CD4-positive, CD25-positive, alpha-beta regulatory T cell (primary cell): ENCODE measurements at regions not wholly inside any gene's neighbourhood (a gene's known extent, or its start where the extent isn't known, plus 50 kb on each side); places are given as distances from the start of the nearest gene placed in this dataset.
A peak's percentile ranks its signal among the peaks of the same experiment; 100 is the strongest.

Experiments used
- ATAC-seq, 2 donors: fragments of 150-1000 bp; cut with Tn5 transposase; one replicate each; pipeline ENCODE4 v1.10.0; 2021; ENCODE audit warnings: low read depth in 2 of 2, moderate number of reproducible peaks in 2 of 2, moderate library complexity in 1 of 2
- DNase-seq, 3 donors: peaks; one replicate each; pipeline versions ENCODE4 v3.0.0 to v3.0.0-alpha.2; 2012 to 2022; ENCODE audit warnings: mixed read lengths in 1 of 3
- H3K27ac ChIP-seq: one replicate; pipeline ENCODE4 v1.7.0; 2013; ENCODE audit warnings: mild to moderate bottlenecking, low read length; ENCODE audit not compliant: insufficient read depth, poor library complexity, severe bottlenecking
- H3K27me3 ChIP-seq: one replicate; pipeline ENCODE4 v1.7.0; 2013; ENCODE audit warnings: low read length; ENCODE audit not compliant: control insufficient read depth, insufficient read depth
- H3K36me3 ChIP-seq: one replicate; pipeline ENCODE4 v1.7.0; 2013; ENCODE audit warnings: mild to moderate bottlenecking, low read length, moderate library complexity; ENCODE audit not compliant: control insufficient read depth, insufficient read depth
- H3K4me1 ChIP-seq: 2 replicates; pipeline ENCODE4 v1.7.0; 2013; ENCODE audit warnings: mild to moderate bottlenecking, low read length; ENCODE audit not compliant: insufficient read depth, control insufficient read depth, poor library complexity, severe bottlenecking
- H3K4me3 ChIP-seq: one replicate; pipeline ENCODE4 v1.7.0; 2013; ENCODE audit warnings: low read depth, mild to moderate bottlenecking, low read length, moderate library complexity
- H3K9me3 ChIP-seq, 2 experiments: 1 replicate in 1 of 2; 2 replicates in 1 of 2; pipeline ENCODE4 v1.7.0; 2013; ENCODE audit warnings: low read length in 2 of 2, mild to moderate bottlenecking in 1 of 2, moderate library complexity in 1 of 2; ENCODE audit not compliant: control insufficient read depth in 2 of 2
- H3K27ac Mint-ChIP-seq, 3 donors: one replicate each; pipeline ENCODE4 v1.8.0; 2020 to 2022; ENCODE audit warnings: mild to moderate bottlenecking in 3 of 3, mixed read lengths in 3 of 3, moderate library complexity in 2 of 3
- H3K27me3 Mint-ChIP-seq: one replicate; pipeline ENCODE4 v1.8.0; 2022; ENCODE audit warnings: mild to moderate bottlenecking, mixed read lengths
- H3K36me3 Mint-ChIP-seq: one replicate; pipeline ENCODE4 v1.8.0; 2020; ENCODE audit warnings: mixed read lengths
- H3K4me1 Mint-ChIP-seq, 4 donors: one replicate each; pipeline ENCODE4 v1.8.0; 2020 to 2022; ENCODE audit warnings: mixed read lengths in 4 of 4, mild to moderate bottlenecking in 1 of 4
- H3K4me3 Mint-ChIP-seq, 4 donors: one replicate each; pipeline ENCODE4 v1.8.0; 2020 to 2022; ENCODE audit warnings: mild to moderate bottlenecking in 4 of 4, mixed read lengths in 4 of 4, moderate library complexity in 3 of 4
- H3K9me3 Mint-ChIP-seq, 7 donors: one replicate each; pipeline ENCODE4 v1.8.0; 2020 to 2022; ENCODE audit warnings: mixed read lengths in 7 of 7, mild to moderate bottlenecking in 3 of 7, moderate library complexity in 2 of 7

- Histone ChIP-seq H3K36me3 (no peaks in the 10 kb centered on the region), H3K27me3 (no peaks in the 10 kb centered on the region), H3K9me3 (no peaks in the 10 kb centered on the region), H3K4me3 (no peak overlapping the region), H3K27ac (no peak overlapping the region), H3K4me1 (no peaks in the 10 kb centered on the region)
- H3K4me3 Mint-ChIP-seq, result no peak overlapping the region
- no peaks in the 10 kb centered on the region for H3K27me3 Mint-ChIP-seq
- no peak for DNase-seq
- peaks cover 0 to 3% (median 0%) of the 10 kb centered on the region in 7 donors for H3K9me3 Mint-ChIP-seq
- no peak overlapping the region for H3K27ac Mint-ChIP-seq
- no peak for ATAC-seq
- no peaks in the 10 kb centered on the region for H3K36me3 Mint-ChIP-seq
- H3K4me1 Mint-ChIP-seq, result no peaks in the 10 kb centered on the region
Measured at GRCh38 chr22:27201741-27202140, 544.4 kb downstream of the MIAT start.

GRCh38 chr22:27203276-27203660 lies 545.9 kb downstream of the MIAT start:
- Mint-ChIP-seq H3K27me3 (no peaks in the 10 kb centered on the region), H3K4me1 (no peaks in the 10 kb centered on the region), H3K36me3 (no peaks in the 10 kb centered on the region), H3K4me3 (no peak overlapping the region), H3K9me3 (peaks cover 0 to 7% (median 0%) of the 10 kb centered on the region in 7 donors), H3K27ac (no peak overlapping the region)
- H3K4me3 ChIP-seq, result no peak overlapping the region
- DNase-seq (no peak), ATAC-seq (no peak)
- no peaks in the 10 kb centered on the region for H3K4me1 ChIP-seq
- H3K27ac ChIP-seq, result no peak overlapping the region
- no peaks in the 10 kb centered on the region for H3K27me3 ChIP-seq
- no peaks in the 10 kb centered on the region for H3K36me3 ChIP-seq
- no peaks in the 10 kb centered on the region for H3K9me3 ChIP-seq

GRCh38 chr22:27204280-27204679 lies 546.9 kb downstream of the MIAT start:
- Mint-ChIP-seq H3K27ac (peak overlapping the region in 1 of 3 donors; percentile 11), H3K4me1 (no peaks in the 10 kb centered on the region), H3K4me3 (no peak overlapping the region), H3K9me3 (peaks cover 0 to 7% (median 0%) of the 10 kb centered on the region in 7 donors), H3K36me3 (no peaks in the 10 kb centered on the region), H3K27me3 (no peaks in the 10 kb centered on the region)
- H3K9me3 ChIP-seq, result no peaks in the 10 kb centered on the region
- H3K36me3 ChIP-seq, result no peaks in the 10 kb centered on the region
- DNase-seq, result no peak
- ATAC-seq, result no peak
- H3K4me1 ChIP-seq, result no peaks in the 10 kb centered on the region
- no peaks in the 10 kb centered on the region for H3K27me3 ChIP-seq
- H3K27ac ChIP-seq, result no peak overlapping the region
- no peak overlapping the region for H3K4me3 ChIP-seq

GRCh38 chr22:27204817-27205216 lies 547.4 kb downstream of the MIAT start:
- peaks cover 0 to 7% (median 0%) of the 10 kb centered on the region in 7 donors for H3K9me3 Mint-ChIP-seq
- no peaks in the 10 kb centered on the region for H3K27me3 Mint-ChIP-seq
- no peak overlapping the region for H3K27ac ChIP-seq
- H3K36me3 ChIP-seq, result no peaks in the 10 kb centered on the region
- no peaks in the 10 kb centered on the region for H3K4me1 Mint-ChIP-seq
- peak overlapping the region in 1 of 3 donors; percentile 11 for H3K27ac Mint-ChIP-seq
- ATAC-seq, result no peak
- no peaks in the 10 kb centered on the region for H3K36me3 Mint-ChIP-seq
- no peak overlapping the region for H3K4me3 ChIP-seq
- H3K4me1 ChIP-seq, result no peaks in the 10 kb centered on the region
- no peak for DNase-seq
- H3K9me3 ChIP-seq, result no peaks in the 10 kb centered on the region
- H3K4me3 Mint-ChIP-seq, result no peak overlapping the region
- H3K27me3 ChIP-seq, result no peaks in the 10 kb centered on the region

GRCh38 chr22:27205492-27206373 lies 548.3 kb downstream of the MIAT start:
- no peaks in the 10 kb centered on the region for H3K4me1 ChIP-seq
- DNase-seq (no peak), ATAC-seq (no peak)
- no peaks in the 10 kb centered on the region for H3K4me1 Mint-ChIP-seq
- no peaks in the 10 kb centered on the region for H3K9me3 ChIP-seq
- H3K27me3 ChIP-seq, result no peaks in the 10 kb centered on the region
- no peaks in the 10 kb centered on the region for H3K36me3 Mint-ChIP-seq
- H3K9me3 Mint-ChIP-seq, result peaks cover 0 to 7% (median 0%) of the 10 kb centered on the region in 7 donors
- H3K27me3 Mint-ChIP-seq, result no peaks in the 10 kb centered on the region
- no peak overlapping the region for H3K4me3 Mint-ChIP-seq
- H3K27ac ChIP-seq, result no peak overlapping the region
- H3K36me3 ChIP-seq, result no peaks in the 10 kb centered on the region
- no peak overlapping the region for H3K4me3 ChIP-seq
- H3K27ac Mint-ChIP-seq, result no peak overlapping the region

- Mint-ChIP-seq H3K27me3 (no peaks in the 10 kb centered on the region), H3K4me1 (no peaks in the 10 kb centered on the region), H3K4me3 (no peak overlapping the region), H3K27ac (no peak overlapping the region), H3K9me3 (peaks cover 0 to 6% (median 0%) of the 10 kb centered on the region in 7 donors), H3K36me3 (no peaks in the 10 kb centered on the region)
- Histone ChIP-seq H3K4me1 (no peaks in the 10 kb centered on the region), H3K27me3 (no peaks in the 10 kb centered on the region), H3K4me3 (no peak overlapping the region), H3K36me3 (no peaks in the 10 kb centered on the region), H3K27ac (no peak overlapping the region), H3K9me3 (no peaks in the 10 kb centered on the region)
- DNase-seq (no peak), ATAC-seq (no peak)
Measured at GRCh38 chr22:27206374-27207133, 549.2 kb downstream of the MIAT start.

GRCh38 chr22:27207266-27207665 lies 549.9 kb downstream of the MIAT start:
- H3K27ac Mint-ChIP-seq, result no peak overlapping the region
- no peaks in the 10 kb centered on the region for H3K4me1 ChIP-seq
- H3K36me3 ChIP-seq, result no peaks in the 10 kb centered on the region
- H3K4me3 ChIP-seq, result no peak overlapping the region
- H3K9me3 ChIP-seq, result no peaks in the 10 kb centered on the region
- no peak overlapping the region for H3K27ac ChIP-seq
- H3K27me3 Mint-ChIP-seq, result no peaks in the 10 kb centered on the region
- H3K4me3 Mint-ChIP-seq, result no peak overlapping the region
- H3K36me3 Mint-ChIP-seq, result no peaks in the 10 kb centered on the region
- peaks cover 0 to 6% (median 0%) of the 10 kb centered on the region in 7 donors for H3K9me3 Mint-ChIP-seq
- H3K27me3 ChIP-seq, result no peaks in the 10 kb centered on the region
- no peak for ATAC-seq
- H3K4me1 Mint-ChIP-seq, result no peaks in the 10 kb centered on the region
- no peak for DNase-seq
